ENCODE measurements at regions not wholly inside any gene's neighbourhood (a gene's known extent, or its start where the extent isn't known, plus 50 kb on each side); places are given as distances from the start of the nearest gene placed in this dataset.

DNA sequence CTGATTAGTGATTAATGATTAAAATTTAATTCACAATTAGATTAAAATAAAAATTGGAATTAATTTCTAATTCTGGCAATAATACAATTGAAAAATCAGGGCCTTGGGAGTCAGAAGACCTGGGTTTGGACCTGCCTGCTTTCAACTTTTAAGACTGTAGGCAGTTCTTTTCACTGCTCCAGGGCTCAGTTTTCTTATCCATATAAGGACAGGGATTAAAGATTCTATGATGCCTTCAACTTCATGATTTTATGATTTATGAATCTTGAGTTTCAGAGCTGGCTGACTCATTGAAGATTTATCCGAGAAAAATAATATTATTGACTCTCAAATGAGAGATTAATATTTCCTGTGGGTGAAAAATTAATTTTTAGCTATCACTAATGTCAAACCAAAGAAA is 208.6 kb upstream of the ANKH start:
- DNase-seq = no peak

DNA sequence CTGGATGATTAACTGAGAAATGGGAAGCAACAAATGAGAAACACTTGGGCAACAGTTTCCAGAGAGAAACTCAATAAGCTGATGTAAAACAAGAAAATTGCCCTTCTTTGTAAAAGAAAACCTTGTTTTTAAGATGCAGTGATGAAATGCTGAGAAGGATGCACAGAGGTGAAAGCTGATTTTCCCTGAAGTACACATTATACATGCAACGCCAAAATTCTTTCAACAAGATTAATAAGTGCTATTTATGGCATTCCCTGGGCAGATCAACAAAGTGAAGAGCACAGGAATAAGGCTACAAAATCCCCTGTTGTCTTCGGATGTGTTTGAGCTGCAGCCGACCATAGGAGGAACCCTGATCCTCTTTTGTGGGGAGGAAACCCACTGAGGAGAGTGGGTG is 208.0 kb upstream of the ANKH start:
- no peak for DNase-seq

DNA sequence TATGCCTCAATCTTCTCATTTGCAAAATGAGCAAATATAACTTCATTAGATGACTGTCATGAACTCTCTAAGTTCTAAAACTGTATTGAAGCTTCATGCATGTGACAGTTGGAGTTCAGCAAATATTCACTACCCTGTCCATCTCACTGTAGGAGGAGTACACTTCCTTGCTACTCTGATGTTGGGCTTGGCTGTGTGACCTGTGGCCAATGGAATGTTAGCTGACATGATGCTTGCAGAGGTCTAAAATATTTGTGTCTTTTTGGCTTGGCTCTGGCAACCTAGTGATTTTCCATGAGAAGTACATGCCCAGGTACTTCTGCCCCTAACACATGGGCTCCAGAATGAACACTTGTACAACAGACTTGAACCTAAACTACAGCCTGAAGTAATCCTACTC is 203.1 kb upstream of the ANKH start:
- no peak for DNase-seq

DNA sequence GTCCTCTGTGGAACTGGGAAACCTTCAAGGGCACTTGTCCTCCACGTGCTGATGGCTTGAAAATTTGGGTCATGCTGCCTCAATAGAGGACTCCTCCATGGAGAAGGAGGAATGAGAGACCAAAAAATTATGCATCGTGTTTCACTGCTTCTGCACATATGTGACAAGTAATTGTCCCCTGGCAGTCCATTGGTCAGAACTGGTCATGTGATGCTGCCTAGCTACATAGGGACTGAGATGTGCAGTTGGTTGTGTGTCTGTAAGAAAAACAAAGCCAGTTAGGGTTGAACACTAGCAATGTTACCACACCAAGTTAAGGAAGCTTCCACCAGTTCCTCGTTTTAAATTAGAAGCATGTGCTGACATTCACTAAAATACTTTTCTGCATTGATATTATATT is 201.9 kb upstream of the ANKH start:
- DNase-seq = no peak

DNA sequence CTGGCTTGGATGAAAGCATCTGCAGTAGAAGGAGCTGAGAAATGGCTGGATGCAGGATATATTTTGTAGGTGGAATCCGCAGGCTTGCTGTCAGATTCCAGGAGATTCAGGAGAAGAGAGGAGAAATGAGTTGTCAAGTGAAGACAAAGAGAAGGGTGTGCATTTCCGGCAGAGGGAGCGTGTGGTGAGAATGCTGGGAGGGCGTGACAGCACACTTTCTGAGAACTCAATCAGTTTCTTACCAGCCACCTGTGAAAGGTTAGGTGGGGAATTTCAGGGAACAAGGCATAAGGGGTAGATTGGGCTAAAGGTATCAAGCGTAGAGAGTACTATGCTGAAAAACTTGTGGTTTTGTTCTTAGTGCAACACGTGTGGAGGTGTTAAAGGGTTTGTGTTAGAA is 199.3 kb upstream of the ANKH start:
- DNase-seq = no peak

DNA sequence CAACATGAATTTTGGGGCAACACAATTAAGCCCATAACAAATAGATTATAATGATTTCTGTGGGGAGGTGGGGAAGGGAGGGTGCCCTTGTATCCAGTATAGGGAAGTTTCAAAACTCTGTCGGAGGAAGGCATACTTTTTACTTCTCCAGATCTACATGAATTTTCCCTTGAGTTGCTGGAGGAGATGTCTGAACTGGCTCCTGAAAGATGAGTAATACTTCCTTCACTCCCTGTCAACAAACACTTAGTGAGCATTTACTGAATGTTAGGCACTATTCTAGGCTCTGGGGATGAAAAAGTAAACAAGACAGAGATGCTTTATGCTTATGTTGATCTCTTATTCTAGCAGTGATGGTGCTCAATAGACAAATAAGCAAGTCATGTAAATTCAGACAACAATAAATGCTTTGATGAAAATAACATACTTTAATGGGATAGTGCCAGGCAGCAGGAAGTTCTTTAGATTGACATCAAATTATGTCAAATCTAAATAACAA is 197.9 kb upstream of the ANKH start:
- no peak for DNase-seq

DNA sequence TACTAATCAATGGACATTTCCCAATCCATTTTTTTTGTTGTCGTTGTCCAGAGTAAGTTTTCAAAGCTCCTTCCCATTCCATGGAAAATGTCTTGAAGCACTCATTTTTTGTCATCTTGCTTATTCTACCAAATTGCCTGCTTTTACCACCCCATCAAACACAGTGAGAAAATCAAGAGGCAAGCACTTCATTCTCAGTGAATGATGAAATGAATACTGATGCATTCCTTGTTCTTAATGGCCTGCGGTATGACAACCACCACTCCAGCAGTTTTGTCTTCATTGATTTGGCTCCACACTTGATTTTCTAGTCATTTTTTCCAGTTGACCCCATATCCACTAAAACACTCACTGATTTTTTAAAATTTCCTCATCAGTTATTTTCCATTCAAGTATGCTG is 193.5 kb upstream of the ANKH start:
- DNase-seq = no peak

DNA sequence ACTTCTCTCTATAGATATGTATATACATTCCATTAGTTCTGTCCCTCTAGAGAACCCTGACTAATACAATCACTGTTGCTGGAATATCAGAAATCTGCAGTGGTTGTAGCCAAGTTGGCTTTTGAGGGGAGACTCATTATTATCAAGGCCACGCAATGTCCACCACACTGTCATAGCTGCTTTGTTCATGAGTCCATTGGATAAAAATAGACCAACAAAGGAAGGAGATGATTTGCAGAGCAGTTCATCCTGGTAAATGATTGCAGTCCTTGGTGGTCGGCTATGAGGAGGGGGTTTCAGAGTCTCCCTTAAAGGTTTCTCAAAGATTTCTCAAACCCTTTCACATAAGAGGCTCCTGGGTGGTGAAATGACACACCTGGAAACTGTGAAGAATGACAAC is 192.8 kb upstream of the ANKH start:
- DNase-seq = no peak

DNA sequence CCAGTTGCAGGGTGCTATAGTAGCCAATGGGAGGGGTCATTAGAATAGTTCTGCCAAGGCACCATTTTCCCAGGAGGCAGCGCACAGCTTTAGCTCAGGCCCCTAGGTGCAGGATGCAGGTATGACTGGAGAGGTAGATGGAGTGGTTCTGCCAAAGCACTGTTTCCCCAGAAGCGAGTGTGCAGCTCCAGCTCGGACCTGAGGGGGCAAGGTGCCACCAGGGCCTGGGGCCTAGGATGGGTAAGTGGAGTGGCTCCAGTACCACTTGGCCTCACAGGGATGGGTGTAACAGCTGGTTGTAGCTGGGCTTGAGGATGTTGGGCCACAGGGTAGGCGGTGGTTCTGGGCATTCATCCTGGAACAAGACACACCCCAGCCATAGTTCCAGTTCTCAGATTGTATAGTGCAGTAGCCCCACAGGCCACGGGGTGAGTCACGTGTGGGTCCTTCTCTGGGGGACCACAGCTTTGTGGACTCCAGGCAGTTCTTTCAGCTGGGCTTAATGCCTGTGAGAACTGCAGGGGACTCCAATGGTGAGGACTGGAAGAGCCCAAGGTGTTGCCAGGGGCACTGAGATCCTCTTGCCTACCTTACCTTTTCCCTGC is 185.5 kb upstream of the ANKH start:
- no peak for DNase-seq

DNA sequence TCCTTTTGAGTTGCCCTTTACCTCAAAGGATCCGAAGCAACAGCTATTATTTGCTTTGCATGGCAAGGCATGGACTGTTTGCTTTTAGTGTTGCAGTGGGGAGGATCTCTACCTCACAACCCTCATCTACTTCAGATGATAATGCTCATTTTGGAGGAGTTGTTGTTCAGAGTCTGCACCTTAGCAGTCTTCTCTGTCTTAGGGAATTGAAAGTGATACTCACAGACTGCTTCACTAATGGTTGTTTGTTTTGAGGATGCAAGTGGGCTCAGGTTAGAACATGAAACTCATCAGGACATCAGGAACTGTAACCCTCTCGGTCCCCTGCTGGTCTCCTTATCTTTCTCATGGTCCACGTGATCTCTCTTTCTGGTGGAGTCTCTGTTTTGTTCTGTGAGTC is 172.9 kb upstream of the ANKH start:
- no peak for DNase-seq

DNA sequence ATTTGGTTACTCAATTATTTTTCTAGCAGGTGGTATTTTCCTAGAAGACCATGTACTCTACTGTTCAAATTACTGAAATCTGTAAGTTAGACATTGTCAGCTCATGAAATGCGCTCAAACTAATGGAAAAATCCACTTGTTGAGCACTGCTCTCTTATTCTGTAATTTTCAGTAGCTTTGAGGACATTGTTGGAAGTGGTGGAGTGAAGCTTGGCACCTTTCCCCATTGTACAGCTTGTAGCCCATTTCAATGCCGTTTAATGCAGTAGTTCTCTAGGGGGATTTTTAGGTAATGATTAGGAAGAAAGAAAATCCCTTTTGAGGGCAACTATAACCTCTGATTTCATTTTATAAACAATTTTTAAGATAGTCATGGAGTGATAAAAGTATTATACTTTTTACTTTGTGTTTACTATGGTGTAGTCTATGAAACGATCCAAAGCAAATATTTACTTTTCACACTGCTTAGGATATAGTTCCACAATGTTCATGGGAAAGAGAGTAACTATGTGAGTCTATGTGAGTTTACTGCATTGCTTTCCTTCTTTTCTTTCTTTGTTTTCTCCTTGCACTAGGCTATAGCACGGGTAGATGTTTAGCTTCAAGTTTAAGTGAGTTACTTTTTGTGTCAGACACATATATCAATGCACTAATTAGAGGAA is 165.8 kb upstream of the ANKH start:
- no peak for DNase-seq

DNA sequence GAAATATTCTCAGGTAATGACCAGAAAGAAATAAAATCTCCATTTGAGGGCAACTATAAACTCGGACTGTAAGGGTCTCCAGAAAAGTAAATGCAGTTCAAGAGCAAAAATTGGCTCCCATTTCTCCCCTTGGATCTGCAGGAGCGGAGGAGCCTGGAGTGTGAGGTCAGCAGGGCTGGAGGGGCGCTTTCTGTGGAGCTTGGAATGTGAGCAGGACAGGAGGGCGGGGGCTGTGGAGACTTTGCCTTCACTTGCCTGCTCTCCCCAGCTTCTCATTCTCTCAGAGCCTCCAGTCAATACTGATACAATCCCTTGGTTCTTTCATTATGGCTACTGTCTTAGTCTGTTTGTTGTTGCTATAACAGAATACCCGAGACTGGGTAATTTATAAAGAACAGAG is 162.8 kb upstream of the ANKH start:
- no peak for DNase-seq

DNA sequence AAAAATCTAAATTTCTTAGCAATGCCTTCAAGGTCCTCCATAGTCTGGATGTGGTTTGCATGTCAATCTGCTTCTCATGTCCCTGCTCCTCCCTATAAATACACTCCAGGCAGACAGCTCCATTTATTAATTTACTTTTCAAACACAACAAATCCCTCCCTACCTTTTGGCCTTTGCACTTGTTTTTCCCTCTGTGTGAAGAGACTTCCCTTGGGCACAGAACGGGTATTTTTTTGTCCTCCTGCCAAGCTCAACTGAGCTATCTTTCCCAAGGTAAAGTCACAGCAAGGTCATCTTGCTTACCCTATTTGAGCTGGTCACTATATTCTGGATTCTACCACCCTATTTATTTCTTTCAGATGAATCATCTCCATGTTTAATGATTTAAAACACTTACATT is 159.6 kb upstream of the ANKH start:
- DNase-seq = no peak

DNA sequence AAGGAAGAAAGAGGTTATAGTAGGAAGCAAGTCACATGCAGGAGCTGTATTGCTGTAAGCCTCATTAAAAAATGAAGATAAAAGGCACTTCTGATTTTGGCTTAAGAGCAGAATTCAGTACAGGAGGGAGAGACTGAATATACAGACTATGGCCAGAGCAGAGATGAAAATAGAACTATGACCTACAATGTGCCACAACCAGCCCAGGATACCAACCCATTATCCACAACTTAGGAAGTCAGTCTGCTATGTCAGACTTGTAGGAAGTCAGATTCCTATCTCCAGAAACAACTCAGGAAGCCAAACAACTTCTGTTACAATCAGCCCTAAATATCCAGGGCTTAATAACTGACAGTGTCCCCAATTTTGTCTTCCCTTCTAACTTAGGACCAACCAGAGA is 156.2 kb upstream of the ANKH start:
- no peak for DNase-seq

DNA sequence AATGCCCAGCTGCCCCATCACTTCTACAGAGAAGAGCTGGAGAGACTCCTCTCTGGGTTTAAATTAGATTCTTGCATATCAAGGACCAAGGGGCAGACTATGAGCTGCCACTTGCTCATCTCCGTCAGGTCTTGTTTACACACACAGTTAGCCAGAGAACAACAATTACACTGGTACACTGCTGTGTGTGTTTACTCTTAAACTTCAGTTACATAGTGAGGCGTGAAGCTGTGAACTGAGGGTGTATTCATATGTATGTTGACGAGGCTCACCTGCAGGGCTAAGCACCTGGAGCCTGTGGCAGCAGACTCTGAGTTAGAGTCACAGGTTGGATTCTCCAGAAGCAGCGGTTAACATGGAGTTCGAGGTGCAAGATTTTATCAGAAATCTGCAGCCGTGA is 155.4 kb upstream of the ANKH start:
- DNase-seq = no peak

DNA sequence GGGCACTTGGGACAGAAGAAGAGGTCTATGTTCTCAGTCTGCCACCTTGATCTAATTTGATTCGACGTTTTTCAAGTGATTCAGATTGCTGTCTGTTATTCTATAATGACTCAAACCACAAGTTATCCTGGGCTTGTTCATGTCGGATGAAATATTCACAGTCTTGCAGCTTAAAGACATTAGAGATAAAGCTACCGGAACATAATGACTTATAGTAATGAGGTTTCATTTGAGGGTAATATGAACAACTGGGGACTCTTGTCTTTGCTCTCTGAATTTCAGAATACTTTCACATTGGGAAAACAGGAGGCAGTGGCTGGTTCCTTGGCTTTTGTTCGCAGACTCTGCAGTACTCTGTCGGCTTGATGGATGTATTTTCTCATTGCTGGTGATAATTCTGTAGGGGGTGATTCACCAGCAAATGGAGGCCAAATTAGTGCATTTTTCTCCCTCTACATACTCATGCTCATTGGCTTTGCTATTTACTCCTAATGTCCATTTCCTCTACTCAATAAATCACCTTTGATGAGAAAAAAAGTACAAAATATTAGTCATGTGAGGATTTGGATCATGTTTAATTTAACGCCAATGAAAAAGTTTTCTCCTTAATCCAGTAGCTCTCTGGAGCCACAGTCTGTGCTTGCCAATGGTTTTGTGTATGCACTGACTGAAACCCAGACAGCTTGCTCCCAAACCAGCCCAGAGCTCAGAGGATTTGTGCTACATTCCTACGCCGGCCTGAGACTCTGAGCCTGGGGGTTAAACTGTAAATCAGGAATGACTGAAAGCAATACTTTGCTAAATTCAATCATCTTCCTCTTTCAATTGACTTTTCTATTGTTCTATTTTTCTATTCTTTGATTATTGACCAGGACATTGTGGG is 154.7 kb upstream of the ANKH start:
- no peak for DNase-seq

DNA sequence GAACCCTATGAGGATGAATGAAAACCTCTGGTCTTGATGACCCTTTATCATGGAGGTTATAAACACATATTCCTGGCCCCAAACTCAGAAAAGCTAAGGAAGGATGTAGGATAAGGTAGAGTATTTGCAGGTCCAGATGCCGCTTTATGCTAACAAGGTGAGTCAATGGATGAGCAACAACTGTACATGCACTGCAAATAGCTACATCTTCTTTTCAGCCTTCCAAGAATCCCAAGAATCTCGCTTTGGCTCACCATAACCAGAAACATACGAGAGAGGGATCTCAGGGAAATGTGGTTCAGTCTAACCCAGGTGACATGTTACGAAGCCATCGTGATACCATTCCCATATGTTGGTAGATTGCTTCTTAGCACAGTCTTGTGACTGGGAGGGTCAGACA is 152.3 kb upstream of the ANKH start:
- DNase-seq = no peak

DNA sequence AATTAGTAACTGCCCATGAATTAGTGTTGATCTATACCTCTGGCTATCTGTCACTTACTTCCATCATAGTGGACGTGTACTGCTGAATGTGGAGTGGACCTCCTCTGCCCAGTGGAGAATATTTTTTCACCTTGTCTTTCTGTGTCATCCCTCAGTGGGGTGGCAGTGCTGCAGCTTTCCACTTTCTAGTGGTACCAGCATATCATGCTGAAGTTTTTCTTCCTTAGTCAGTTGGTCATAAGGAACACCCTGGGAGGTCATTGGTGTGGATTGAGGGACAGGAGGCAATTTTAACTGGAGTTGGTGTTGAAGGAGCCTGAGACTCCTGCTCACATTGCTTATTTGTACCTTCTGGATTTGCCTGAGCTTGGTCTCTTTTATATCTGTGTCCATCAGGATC is 151.7 kb upstream of the ANKH start:
- DNase-seq = no peak

DNA sequence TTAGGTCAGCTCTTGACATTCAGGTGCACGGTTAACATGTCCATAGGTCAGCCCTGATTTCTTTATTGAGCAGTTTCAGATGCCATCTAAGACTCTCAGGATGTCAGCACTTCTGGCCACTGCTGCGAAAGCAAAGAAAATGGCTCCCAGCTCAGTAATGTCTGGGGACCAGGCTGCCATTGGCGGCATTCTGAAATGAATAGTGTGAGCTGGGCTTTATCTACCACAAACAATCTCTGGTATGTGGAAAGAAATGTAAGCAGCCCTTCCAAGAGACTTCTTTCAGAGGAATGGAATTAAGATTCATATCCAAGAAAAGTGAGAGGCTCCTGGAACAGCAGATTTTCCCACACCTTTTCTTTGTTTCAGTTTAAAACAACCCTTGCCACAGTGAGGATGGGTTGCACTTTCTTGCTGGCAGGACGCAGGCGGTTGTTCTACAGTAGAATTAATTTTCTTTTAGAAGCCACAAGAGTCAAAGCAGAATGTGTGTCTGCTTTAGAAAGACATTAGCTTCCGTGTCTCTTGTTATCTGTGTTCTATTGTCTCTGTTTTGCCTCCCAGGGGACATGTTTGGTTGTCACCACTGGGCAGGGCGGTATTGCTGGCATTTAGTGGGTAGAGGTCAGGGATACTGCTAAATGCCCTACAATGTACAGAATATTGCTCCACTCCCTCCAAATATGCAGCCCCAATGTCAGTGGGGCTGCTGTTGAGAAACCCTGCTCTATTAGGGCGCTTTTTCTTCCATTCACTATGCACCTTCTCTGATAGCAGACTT is 149.9 kb upstream of the ANKH start:
- DNase-seq = no peak

DNA sequence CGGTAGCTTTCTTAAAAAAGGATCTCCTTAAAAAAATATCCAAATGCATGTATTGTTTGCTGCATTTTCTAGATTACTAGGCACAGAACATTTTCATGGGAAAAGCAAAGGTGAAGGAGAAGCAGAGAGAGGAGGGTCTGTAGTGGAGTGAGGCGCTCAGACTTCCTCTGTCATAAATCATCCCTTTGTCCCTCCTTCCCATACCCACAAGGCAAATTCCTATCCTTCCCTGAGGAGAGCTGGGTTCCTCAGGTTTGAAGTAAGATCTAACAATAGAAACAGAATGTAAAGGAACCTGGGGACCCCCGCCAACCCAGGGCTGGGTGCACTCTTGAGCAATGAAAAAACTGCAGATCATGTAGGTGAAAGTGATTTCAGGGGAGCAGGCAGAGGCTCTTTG is 149.2 kb upstream of the ANKH start:
- no peak for DNase-seq

DNA sequence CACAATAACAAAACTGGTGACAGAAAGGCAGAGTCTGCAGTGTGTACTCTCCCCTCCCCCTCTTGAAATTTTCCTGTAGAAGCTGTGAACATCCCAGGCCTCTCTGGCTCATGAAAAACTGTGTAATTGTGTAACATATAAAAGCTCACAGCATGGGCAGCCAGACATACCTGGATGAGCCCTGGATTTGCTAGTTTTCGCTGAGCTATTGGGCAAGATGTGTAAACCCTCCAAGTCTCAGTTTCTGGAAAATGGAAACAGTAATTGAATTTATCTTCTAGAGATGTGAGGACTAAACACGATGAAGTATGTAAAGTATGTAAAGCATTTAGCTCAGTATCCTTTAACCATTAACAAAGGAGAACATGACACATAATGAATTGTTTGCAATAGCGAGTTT is 143.2 kb upstream of the ANKH start:
- no peak for DNase-seq

DNA sequence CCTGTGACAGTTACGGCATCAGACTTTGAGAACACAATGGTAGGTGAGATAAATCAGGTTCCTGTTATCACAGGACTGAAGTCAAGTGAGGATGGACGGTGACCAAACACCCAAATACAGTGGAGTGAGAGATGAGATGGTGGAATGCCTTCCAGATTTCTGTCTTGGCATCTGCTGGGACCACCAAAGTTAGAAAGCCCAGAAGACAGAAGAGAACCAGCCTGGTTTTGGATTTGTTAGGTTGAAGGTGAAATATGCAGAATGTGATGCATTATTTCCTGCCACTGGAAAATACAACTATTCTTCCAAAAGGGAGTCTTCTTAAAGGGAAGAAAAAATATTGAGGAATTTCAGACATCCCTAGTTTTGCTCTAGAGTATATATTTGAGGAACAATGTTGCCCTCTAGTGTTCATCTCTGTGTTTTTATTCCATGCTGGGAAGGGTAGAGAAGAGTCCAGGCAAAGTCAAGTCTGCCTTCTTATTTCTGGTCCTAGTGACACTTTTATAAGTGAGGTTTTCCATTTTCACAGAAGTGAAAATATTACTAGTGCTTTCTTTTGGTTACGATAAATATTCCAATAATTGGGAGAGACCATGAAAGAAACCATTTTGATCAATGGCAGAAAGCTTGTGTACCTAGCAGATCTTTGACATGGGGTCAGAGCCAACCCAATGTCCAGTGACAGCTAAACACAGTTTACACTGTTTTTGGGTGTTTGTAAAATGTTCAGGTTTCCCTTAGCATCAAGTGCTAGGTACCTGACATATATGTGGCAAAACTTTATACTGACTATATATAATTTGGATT is 142.3 kb upstream of the ANKH start:
- DNase-seq = peak; percentile 10

Measured in central memory CD4-positive, alpha-beta T cell (primary cell).